Heart right ventricle (tissue), 16 donors: ENCODE measurements at regions not wholly inside any gene's neighbourhood (a gene's known extent, or its start where the extent isn't known, plus 50 kb on each side); places are given as distances from the start of the nearest gene placed in this dataset.
"Not testable (repeated sequence)": the region's sequence is repeated elsewhere in the genome, so short reads cannot be mapped to it uniquely, and the experiment has no call there.

Source experiments
- ATAC-seq, 8 donors: fragments of 200-7000 bp; cut with Tn5 transposase; one replicate each; pipeline ENCODE4 v1.9.1; 2020; ENCODE audit warnings: mild to moderate bottlenecking in 8 of 8, moderate library complexity in 8 of 8, moderate number of reproducible peaks in 1 of 8
- DNase-seq, 2 donors: peaks; one replicate each; pipeline ENCODE4 v3.0.0-alpha.2; 2020
- H3K27ac ChIP-seq, 10 donors: fragments of 200-600 bp; sonication (generic) in 2 of 10; one replicate each; pipeline versions ENCODE4 v1.5.0 to v1.8.0; 2020 to 2022; ENCODE audit warnings: mild to moderate bottlenecking in 3 of 10
- H3K27me3 ChIP-seq, 7 donors: fragments of 200-600 bp; one replicate each; pipeline ENCODE4 v1.8.0; 2021 to 2022; ENCODE audit warnings: mild to moderate bottlenecking in 2 of 7
- H3K36me3 ChIP-seq, 9 donors: fragments of 200-600 bp; sonication (generic) in 1 of 9; one replicate each; pipeline versions ENCODE4 v1.5.0 to v1.8.0; 2020 to 2022; ENCODE audit warnings: mild to moderate bottlenecking in 2 of 9
- H3K4me1 ChIP-seq, 9 donors: fragments of 200-600 bp; sonication (generic) in 1 of 9; one replicate each; pipeline versions ENCODE4 v1.5.0 to v1.8.0; 2020 to 2022; ENCODE audit warnings: mild to moderate bottlenecking in 4 of 9
- H3K4me3 ChIP-seq, 10 donors: fragments of 200-600 bp; sonication (generic) in 2 of 10; one replicate each; pipeline versions ENCODE4 v1.5.0 to v1.8.0; 2020 to 2022; ENCODE audit warnings: mild to moderate bottlenecking in 7 of 10, moderate library complexity in 2 of 10
- H3K9me3 ChIP-seq, 11 donors: fragments of 200-600 bp in 10 of 11; sonication (generic) in 2 of 11; one replicate each; pipeline versions ENCODE4 v1.5.0 to v1.8.0; 2013 to 2022; ENCODE audit warnings: mild to moderate bottlenecking in 2 of 11, control low read depth in 1 of 11, moderate library complexity in 1 of 11
- WGBS, 2 donors: extraction: QIAGEN DNeasy Blood & Tissue Kit; methylation state at CpG; one replicate each; pipeline ENCODE4 v1.1.7; 2013; ENCODE audit warnings: inconsistent platforms in 1 of 2; 5-methylcytosine and 5-hydroxymethylcytosine counted together
- intact Hi-C, 10 donors: fragments of 100-400 bp; cut with DNase I; formaldehyde crosslinking; loops; one replicate each; pipeline versions ENCODE4 v1.11.1 to v1.14.2; 2022
- TF ChIP-seq, protein P1 (sequence below), 9 donors: fragments of 200-600 bp; sonication (generic) in 2 of 9; IDR thresholded peaks; one replicate each; pipeline versions ENCODE4 v1.5.0 to v1.8.0; 2021 to 2022; ENCODE audit warnings: antibody characterized with exemption in 9 of 9, mild to moderate bottlenecking in 5 of 9, moderate library complexity in 1 of 9
- donor health status: Arrhythmogenic right ventricular cardiomyopathy.
- donor health status: ischemic (EF 13 %, LVEDD 7.1; RV severe dilation, severe dysfunction).
- donor health status: healthy with polysubstance abuse.
- donor health status: DM: no; HTN: yes; CAD: no.
- donor health status: DM: no; HTN: no; CAD: no.
- donor health status: ischemic (EF 25% LVEDD 6.9; RV normal size, moderate dysfunction).
- donor health status: ischemic (EF 25% LVEDD 5.7; RV mildly dilated, moderate dysfunction).
- donor health status: healthy.
- donor health status: DM: yes; HTN: yes; CAD: no.
- donor health status: Ischemic cardiomyopathy.
- donor health status: ischemic (EF 35%, LVEDD 5.7; RV mildly dilated, moderate dysfunction).
- donor health status: nonischemic (EF 11% LVEDD 7.7; RV severe dilation, severe dysfunction).
- donor health status: DM: yes; HTN: yes; CAD: no.
- donor health status: PGD.
- donor health status: ischemic (EF 29% LVEDD 5.4; RV normal size, mild dysfunction).
- donor health status: nonischemic (EF 23%, LVEDD 6.1; RV moderate dilation, normal function).

DNA sequence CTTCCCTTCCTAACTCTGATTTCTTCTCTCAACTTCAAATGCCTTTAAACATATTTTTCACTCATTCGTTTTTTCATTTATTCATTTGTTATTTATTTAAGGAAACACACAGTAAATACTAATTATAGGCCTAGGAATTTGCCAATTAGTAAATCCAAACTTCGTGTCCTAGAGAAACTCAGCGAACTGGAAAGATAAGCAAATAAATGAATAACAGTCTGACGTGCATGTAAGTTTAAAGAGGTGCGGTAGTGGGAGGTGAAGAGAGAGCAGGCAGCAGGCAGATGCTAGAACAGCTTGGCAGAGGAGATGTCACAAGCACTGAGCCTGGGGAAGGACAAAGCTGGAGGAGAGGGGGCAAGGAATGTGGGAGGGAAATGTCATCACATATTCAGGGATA is 228.2 kb downstream of the DPY19L2 start:
- DNase-seq (no peak), ATAC-seq (no peak)
- TF ChIP-seq, protein P1, sequence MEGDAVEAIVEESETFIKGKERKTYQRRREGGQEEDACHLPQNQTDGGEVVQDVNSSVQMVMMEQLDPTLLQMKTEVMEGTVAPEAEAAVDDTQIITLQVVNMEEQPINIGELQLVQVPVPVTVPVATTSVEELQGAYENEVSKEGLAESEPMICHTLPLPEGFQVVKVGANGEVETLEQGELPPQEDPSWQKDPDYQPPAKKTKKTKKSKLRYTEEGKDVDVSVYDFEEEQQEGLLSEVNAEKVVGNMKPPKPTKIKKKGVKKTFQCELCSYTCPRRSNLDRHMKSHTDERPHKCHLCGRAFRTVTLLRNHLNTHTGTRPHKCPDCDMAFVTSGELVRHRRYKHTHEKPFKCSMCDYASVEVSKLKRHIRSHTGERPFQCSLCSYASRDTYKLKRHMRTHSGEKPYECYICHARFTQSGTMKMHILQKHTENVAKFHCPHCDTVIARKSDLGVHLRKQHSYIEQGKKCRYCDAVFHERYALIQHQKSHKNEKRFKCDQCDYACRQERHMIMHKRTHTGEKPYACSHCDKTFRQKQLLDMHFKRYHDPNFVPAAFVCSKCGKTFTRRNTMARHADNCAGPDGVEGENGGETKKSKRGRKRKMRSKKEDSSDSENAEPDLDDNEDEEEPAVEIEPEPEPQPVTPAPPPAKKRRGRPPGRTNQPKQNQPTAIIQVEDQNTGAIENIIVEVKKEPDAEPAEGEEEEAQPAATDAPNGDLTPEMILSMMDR (IDR thresholded peaks at IDR 0.05): no peak
- Histone ChIP-seq H3K9me3 (no peaks in the 10 kb centered on the region), H3K27ac (no peak overlapping the region), H3K4me1 (no peaks in the 10 kb centered on the region), H3K36me3 (no peaks in the 10 kb centered on the region), H3K4me3 (no peak overlapping the region), H3K27me3 (no peaks in the 10 kb centered on the region)
- WGBS, 2 donors: 33 to 42% methylated on average over 5 of the region's 5 CpGs
- intact Hi-C loops: no loop called here

DNA sequence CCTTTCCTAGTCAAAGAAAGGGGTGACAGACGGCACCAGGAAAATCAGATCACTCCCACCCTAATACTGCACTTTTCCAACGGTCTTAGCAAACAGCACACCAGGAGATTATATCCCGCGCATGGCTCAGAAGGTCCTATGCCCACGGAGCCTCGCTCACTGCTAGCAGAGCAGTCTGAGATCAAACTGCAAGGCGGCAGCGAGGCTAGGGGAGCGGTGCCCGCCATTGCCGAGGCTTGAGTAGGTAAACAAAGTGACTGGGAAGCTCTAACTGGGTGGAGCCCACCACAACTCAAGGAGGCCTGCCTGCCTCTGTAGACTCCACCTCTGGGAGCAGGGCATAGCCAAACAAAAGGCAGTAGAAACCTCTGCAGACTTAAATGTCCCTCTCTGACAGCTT is 233.9 kb downstream of the DPY19L2 start:
- H3K9me3 ChIP-seq: peaks cover 0 to 14% (median 0%) of the 10 kb centered on the region in 11 donors
- 94 to 95% methylated on average over 11 of the region's 11 CpGs for WGBS, 2 donors
- H3K36me3 ChIP-seq, DNase-seq, H3K4me1 ChIP-seq, intact Hi-C loops, H3K27me3 ChIP-seq, H3K4me3 ChIP-seq, H3K27ac ChIP-seq, ATAC-seq: not testable (repeated sequence)

DNA sequence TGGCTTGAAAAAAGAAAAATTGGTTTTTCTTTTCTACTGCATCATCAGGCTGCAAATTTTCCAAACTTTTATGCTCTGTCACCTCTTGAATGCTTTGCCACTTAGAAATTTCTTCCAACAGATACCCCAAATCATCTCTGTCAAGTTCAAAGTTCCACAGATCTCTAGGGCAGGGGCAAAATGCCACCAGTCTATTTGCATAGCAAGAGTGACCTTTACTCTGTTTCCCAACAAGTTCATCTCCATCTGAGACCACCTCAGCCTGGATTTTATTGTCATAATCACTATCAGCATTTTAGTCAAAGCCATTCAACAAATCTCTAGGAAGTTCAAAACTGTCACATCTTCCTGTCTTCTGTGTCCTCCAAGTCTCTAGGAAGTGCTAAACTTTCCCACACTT is 240.3 kb downstream of the DPY19L2 start:
- H3K27ac ChIP-seq, ATAC-seq, H3K9me3 ChIP-seq, H3K4me1 ChIP-seq, H3K36me3 ChIP-seq, H3K4me3 ChIP-seq, DNase-seq, H3K27me3 ChIP-seq: not testable (repeated sequence)
- intact Hi-C loops: loop anchor here in 3 of 10 donors (10.0 kb wide), 3 partner anchors 103 to 1943 kb away; no protein-coding TSS in a partner anchor

- H3K27me3 ChIP-seq, DNase-seq, H3K4me1 ChIP-seq, ATAC-seq, H3K27ac ChIP-seq, H3K36me3 ChIP-seq, H3K9me3 ChIP-seq, H3K4me3 ChIP-seq: not testable (repeated sequence)
- intact Hi-C loops: loop anchor here in 3 of 10 donors (10.0 kb wide), 3 partner anchors 102 to 1942 kb away; no protein-coding TSS in a partner anchor
- WGBS, 2 donors: 85 to 91% methylated on average over 2 of the region's 2 CpGs
Observed at GRCh38 chr12:63427029-63427428, 241.3 kb downstream of the DPY19L2 start.

GRCh38 chr12:63424671-63425070 is 243.6 kb downstream of the DPY19L2 start:
- H3K9me3 ChIP-seq: peaks cover 0 to 22% (median 3%) of the 10 kb centered on the region in 11 donors
- H3K4me1 ChIP-seq: no peaks in the 10 kb centered on the region
- 76 to 82% methylated on average over 3 of the region's 3 CpGs for WGBS, 2 donors
- intact Hi-C loops: loop anchor here in 3 of 10 donors (10.0 kb wide), 3 partner anchors 100 to 1940 kb away; no protein-coding TSS in a partner anchor
- no peaks in the 10 kb centered on the region for H3K27me3 ChIP-seq
- DNase-seq (no peak), ATAC-seq (no peak)
- H3K27ac ChIP-seq: no peak overlapping the region
- TF ChIP-seq, protein P1 (IDR thresholded peaks at IDR 0.05): no peak
- H3K4me3 ChIP-seq: no peak overlapping the region
- H3K36me3 ChIP-seq: no peaks in the 10 kb centered on the region

DNA sequence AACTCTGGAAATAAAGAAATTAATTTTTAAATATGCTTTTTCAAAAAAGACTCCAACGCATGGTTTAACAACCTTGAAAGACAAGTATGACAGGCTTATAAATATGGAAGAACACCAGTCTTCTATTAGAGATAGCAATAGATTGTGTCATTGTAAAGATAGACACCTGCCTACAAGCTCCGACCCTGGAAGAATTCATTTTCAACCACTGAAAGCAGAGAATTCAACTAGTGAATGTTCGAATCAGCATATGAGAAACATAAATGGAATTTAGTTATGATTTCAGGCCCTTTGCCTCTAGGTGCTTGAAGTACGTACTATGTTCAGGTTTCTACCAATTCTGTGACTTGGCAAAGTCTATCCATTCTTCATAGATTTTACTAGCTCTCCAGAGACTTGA is 244.5 kb downstream of the DPY19L2 start:
- DNase-seq (no peak), ATAC-seq (no peak)
- Histone ChIP-seq H3K4me3 (no peak overlapping the region), H3K9me3 (peaks cover 0 to 26% (median 3%) of the 10 kb centered on the region in 11 donors), H3K36me3 (no peaks in the 10 kb centered on the region), H3K27me3 (no peaks in the 10 kb centered on the region), H3K27ac (no peak overlapping the region), H3K4me1 (no peaks in the 10 kb centered on the region)
- intact Hi-C loops: loop anchor here in 3 of 10 donors (10.0 kb wide), 3 partner anchors 99 to 1939 kb away; no protein-coding TSS in a partner anchor
- TF ChIP-seq, protein P1 (IDR thresholded peaks at IDR 0.05): no peak
- 87% methylated on average over 4 of the region's 4 CpGs for WGBS, 2 donors
